ENCODE measurements at regions not wholly inside any gene's neighbourhood (a gene's known extent, or its start where the extent isn't known, plus 50 kb on each side); places are given as distances from the start of the nearest gene placed in this dataset.

DNA sequence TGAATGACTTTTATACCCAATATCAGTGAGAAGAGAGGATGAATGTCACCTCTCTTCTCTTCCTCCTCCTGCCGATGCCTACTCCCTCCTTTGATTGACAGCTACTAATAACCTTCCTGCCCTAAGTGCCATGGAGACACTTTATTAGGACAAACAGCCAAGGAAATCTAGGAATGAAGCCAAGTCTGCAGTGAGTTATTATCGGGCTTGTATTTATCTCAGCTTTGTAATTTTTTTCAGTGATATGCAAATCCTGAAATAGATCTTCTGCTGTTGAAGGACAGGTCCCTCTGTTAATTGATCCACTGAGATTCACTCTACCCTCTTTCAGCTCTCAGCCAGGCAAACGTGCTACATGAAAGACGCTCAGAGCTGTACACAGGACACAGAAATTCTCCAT lies 686.7 kb downstream of the TMEM182 start:
- intact Hi-C loops (cut with DNase I; ENCODE audit: low total_unique reads) (no loop called here), in situ Hi-C loops (cut with MboI; ENCODE audit: low pct_ligation_motif_present in 1 of 4, low pct_unique_long_range_greater_than_20kb in 1 of 4, low sequenced_read_pairs in 3 of 4) (no loop called here)
- Histone ChIP-seq H3K9me3 (no peaks in the 10 kb centered on the region), H3K4me1 (no peaks in the 10 kb centered on the region), H3K27ac (no peak overlapping the region), H3K27me3 (no peaks in the 10 kb centered on the region), H3K4me3 (no peak overlapping the region), H3K36me3 (no peaks in the 10 kb centered on the region)
- no peak for TF ChIP-seq EP300 (IDR thresholded peaks at IDR 0.05; ENCODE audit: low read depth)
- TF ChIP-seq, protein P1, sequence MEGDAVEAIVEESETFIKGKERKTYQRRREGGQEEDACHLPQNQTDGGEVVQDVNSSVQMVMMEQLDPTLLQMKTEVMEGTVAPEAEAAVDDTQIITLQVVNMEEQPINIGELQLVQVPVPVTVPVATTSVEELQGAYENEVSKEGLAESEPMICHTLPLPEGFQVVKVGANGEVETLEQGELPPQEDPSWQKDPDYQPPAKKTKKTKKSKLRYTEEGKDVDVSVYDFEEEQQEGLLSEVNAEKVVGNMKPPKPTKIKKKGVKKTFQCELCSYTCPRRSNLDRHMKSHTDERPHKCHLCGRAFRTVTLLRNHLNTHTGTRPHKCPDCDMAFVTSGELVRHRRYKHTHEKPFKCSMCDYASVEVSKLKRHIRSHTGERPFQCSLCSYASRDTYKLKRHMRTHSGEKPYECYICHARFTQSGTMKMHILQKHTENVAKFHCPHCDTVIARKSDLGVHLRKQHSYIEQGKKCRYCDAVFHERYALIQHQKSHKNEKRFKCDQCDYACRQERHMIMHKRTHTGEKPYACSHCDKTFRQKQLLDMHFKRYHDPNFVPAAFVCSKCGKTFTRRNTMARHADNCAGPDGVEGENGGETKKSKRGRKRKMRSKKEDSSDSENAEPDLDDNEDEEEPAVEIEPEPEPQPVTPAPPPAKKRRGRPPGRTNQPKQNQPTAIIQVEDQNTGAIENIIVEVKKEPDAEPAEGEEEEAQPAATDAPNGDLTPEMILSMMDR (IDR thresholded peaks at IDR 0.05) = no peak
- TF ChIP-seq POLR2AphosphoS5 (IDR thresholded peaks at IDR 0.05) = no peak
- TF ChIP-seq POLR2A (IDR thresholded peaks at IDR 0.05) = no peak
- DNase-seq = no peak
- 32 to 55% methylated on average over 2 to 4 of the region's 4 CpGs for WGBS, 2 donors (ENCODE audit: low coverage in 1 of 2)

DNA sequence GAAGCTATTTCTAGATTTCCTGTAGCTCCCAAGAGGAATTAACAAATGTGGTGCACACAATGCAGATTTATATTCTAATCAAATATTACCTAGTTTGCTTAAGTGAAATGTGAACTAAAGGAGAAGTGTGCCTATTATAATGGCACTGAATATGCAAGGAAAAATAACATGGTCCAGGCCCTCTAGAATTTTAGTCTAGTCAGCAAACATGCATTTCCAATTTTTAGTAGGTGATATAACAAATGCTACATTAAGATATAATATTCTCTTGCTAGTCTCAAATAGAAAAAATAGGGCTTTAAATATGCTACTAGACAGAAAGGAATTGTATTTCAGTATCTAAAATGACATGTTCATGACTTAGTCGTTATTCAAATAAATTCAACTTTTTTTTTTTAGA lies 689.5 kb downstream of the TMEM182 start:
- TF ChIP-seq EP300 (IDR thresholded peaks at IDR 0.05; ENCODE audit: low read depth) (no peak), POLR2AphosphoS5 (IDR thresholded peaks at IDR 0.05) (no peak)
- no peak overlapping the region for H3K4me3 ChIP-seq
- WGBS, 2 donors (ENCODE audit: low coverage in 1 of 2) = 71 to 90% methylated on average over 1 of the region's 1 CpG
- in situ Hi-C loops (cut with MboI; ENCODE audit: low pct_ligation_motif_present in 1 of 4, low pct_unique_long_range_greater_than_20kb in 1 of 4, low sequenced_read_pairs in 3 of 4) (no loop called here), intact Hi-C loops (cut with DNase I; ENCODE audit: low total_unique reads) (no loop called here)
- DNase-seq = no peak
- no peaks in the 10 kb centered on the region for H3K9me3 ChIP-seq
- no peaks in the 10 kb centered on the region for H3K4me1 ChIP-seq
- H3K27ac ChIP-seq = no peak overlapping the region
- no peaks in the 10 kb centered on the region for H3K27me3 ChIP-seq
- no peaks in the 10 kb centered on the region for H3K36me3 ChIP-seq

DNA sequence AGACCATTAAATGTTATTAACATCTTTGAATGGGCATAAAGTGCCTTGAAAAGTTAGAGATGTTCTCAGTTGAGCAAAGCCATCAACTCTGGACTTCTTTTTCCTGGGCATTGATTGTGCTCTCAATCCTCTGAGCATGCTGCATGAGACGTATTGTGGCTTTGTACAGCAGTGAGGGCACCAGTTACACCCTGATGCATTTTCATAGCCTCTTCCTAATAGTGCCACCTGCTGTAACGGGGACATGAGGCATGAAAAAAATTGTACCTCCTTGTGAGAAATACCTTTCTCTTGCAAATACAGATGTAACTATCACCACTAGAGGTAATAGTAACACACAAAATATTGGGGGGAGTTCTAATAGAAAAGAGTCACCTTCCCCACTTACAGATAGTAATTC lies 697.5 kb downstream of the TMEM182 start:
- Histone ChIP-seq H3K36me3 (no peaks in the 10 kb centered on the region), H3K27me3 (no peaks in the 10 kb centered on the region), H3K4me3 (no peak overlapping the region), H3K4me1 (no peaks in the 10 kb centered on the region), H3K9me3 (no peaks in the 10 kb centered on the region), H3K27ac (no peak overlapping the region)
- in situ Hi-C loops (cut with MboI; ENCODE audit: low pct_ligation_motif_present in 1 of 4, low pct_unique_long_range_greater_than_20kb in 1 of 4, low sequenced_read_pairs in 3 of 4) (no loop called here), intact Hi-C loops (cut with DNase I; ENCODE audit: low total_unique reads) (no loop called here)
- TF ChIP-seq POLR2A (IDR thresholded peaks at IDR 0.05) (no peak), EP300 (IDR thresholded peaks at IDR 0.05; ENCODE audit: low read depth) (no peak), POLR2AphosphoS5 (IDR thresholded peaks at IDR 0.05) (no peak)
- TF ChIP-seq, protein P1 (IDR thresholded peaks at IDR 0.05) = peak in 1 of 5 experiments; percentile 2
- WGBS, 2 donors (ENCODE audit: low coverage in 1 of 2) = 21% methylated on average over 2 of the region's 2 CpGs
- no peak for DNase-seq

DNA sequence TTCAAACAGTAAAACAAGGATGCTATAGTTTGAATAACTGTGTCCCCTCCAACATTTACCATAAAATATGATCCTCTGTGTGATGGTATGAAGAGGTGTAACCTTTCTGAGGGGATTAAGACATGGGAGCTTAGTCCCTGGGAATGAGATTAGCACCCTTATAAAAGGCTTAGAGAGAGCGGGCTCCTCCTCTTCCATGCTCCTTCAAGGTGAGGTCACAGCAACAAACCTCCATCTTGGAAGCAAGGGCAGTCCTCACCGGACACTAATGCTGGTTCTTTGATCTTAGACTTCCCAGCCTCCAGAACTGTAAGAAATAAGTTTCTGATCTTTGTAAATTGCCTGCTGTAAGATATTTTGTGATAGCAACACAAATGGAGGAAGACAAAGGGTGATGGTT lies 700.3 kb downstream of the TMEM182 start:
- 78 to 86% methylated on average over 1 to 2 of the region's 2 CpGs for WGBS, 2 donors (ENCODE audit: low coverage in 1 of 2)
- Histone ChIP-seq H3K36me3 (no peaks in the 10 kb centered on the region), H3K27ac (no peak overlapping the region), H3K27me3 (no peaks in the 10 kb centered on the region), H3K4me1 (no peaks in the 10 kb centered on the region), H3K4me3 (no peak overlapping the region), H3K9me3 (no peaks in the 10 kb centered on the region)
- no peak for DNase-seq
- no peak for TF ChIP-seq POLR2A (IDR thresholded peaks at IDR 0.05)
- intact Hi-C loops (cut with DNase I; ENCODE audit: low total_unique reads) (no loop called here), in situ Hi-C loops (cut with MboI; ENCODE audit: low pct_ligation_motif_present in 1 of 4, low pct_unique_long_range_greater_than_20kb in 1 of 4, low sequenced_read_pairs in 3 of 4) (no loop called here)

DNA sequence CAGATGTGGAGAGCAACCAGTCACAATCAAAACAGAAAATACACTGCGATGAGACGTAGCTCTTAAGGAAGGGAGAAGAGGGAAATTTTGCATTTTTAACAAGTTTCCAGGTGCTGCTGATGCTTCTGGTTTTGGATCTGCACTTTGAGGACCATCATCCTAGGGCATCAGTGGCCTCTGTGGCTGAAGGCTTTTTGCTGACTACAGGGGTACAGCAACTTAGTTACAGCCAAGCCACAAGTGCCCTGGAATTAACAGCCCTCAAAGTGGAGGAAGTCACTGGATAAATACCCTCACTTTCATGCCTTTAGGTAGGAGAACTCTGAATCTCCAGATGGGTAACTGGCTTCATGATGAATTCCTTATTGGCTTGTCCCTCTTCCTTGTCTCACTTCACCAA lies 700.9 kb downstream of the TMEM182 start:
- Histone ChIP-seq H3K4me1 (no peaks in the 10 kb centered on the region), H3K27me3 (no peaks in the 10 kb centered on the region), H3K9me3 (no peaks in the 10 kb centered on the region), H3K36me3 (no peaks in the 10 kb centered on the region), H3K4me3 (no peak overlapping the region), H3K27ac (no peak overlapping the region)
- TF ChIP-seq, protein P1 (IDR thresholded peaks at IDR 0.05) = no peak
- no peak for TF ChIP-seq POLR2AphosphoS5 (IDR thresholded peaks at IDR 0.05)
- no peak for TF ChIP-seq EP300 (IDR thresholded peaks at IDR 0.05; ENCODE audit: low read depth)
- TF ChIP-seq POLR2A (IDR thresholded peaks at IDR 0.05) = no peak
- in situ Hi-C loops (cut with MboI; ENCODE audit: low pct_ligation_motif_present in 1 of 4, low pct_unique_long_range_greater_than_20kb in 1 of 4, low sequenced_read_pairs in 3 of 4) = no loop called here
- WGBS, 2 donors (ENCODE audit: low coverage in 1 of 2) = 82 to 86% methylated on average over 2 of the region's 2 CpGs
- intact Hi-C loops (cut with DNase I; ENCODE audit: low total_unique reads) = no loop called here
- no peak for DNase-seq
